HG02970 (cell line): ENCODE measurements at regions not wholly inside any gene's neighbourhood (a gene's known extent, or its start where the extent isn't known, plus 50 kb on each side); places are given as distances from the start of the nearest gene placed in this dataset.
"Not testable (repeated sequence)": the region's sequence is repeated elsewhere in the genome, so short reads cannot be mapped to it uniquely, and the experiment has no call there.

Experiments used
- ATAC-seq: cut with Tn5 transposase; IDR thresholded peaks from one replicate; pipeline ENCODE4 v1.9.1; 2021; ENCODE audit warnings: mild to moderate bottlenecking, moderate library complexity, moderate number of reproducible peaks; ENCODE audit not compliant: unreplicated experiment, low FRiP score

DNA sequence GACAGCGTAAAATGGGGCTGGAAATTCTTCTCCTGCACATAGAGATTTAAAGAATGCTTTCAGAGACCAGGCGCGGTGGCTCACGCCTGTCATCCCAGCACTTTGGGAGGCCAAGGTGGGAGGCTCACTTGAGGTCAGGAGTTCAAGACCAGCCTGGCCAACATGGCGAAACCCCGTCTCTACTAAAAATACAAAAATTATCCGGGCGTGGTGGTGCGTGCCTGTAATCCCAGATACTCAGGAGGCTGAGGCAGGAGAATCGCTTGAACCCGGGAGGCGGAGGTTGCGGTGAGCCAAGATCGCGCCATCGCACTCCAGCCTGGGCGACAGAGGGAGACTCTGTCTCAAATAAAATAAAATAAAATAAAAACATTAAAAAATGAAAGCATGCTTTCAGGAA, 107.4 kb downstream of the CRLF2 start:
- not testable (repeated sequence) for ATAC-seq

DNA sequence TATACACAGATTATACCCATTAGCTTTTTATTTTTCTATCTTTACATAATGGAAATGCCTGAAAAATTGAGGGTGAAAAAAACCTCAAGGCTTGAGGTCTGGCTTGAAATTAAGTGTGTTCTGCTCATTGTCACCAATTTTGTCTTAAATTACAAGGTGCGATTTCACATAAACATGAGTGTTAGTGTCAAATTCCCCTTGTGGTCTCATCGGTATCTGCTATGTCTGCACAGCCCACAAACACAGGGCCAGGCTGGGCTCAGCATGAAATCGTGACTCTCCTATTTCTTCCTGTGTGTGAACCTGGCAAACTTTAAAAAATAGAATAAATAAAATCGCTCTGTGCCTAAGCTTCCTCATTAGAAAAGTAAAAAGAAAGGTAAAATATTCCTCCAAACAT, 109.1 kb downstream of the CRLF2 start:
- no peak for ATAC-seq

DNA sequence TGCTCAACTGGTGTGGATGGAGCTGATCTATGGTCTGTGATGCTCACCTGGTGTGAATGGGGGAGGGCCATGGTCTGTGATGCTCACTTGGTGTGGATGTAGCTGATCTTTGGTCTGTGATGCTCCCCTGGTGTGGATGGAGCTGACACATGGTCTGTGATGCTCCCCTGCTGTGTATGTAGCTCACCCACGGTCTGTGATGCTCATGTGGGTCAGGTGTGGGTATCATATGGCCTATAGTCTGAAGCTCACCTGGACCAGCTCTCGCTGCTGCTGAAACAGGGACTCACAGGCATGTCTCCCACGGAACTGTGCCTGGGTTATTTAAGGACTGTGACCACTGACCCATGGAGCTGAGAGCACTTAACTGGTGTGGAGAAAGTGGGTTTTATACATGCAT, 109.7 kb downstream of the CRLF2 start:
- ATAC-seq, result no peak

GRCh38 chrX:1102221-1102620, 110.2 kb downstream of the CRLF2 start:
- ATAC-seq, result not testable (repeated sequence)

- ATAC-seq, result no peak
These were observed 113.2 kb downstream of the CRLF2 start for GRCh38 chrX:1099146-1099770.

DNA sequence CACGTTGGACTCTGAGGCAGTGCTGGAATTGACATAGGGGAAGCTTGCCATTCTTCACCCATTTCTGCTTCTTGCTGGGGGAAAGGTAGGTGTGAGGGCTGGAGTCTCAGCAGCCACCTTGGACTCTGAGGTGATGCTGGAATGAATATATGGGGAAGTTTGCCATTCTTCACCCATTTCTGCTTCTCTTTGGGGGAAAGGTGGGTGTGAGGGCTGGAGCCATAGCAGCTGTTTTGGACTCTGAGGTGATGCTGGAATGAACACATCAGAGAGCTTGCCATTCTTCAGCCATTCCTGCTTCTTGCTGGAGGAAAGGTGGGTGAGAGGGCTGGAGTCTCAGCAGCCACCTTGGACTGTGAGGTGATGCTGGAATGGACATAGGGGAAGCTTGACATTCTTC, 115.1 kb downstream of the CRLF2 start:
- ATAC-seq, result no peak

DNA sequence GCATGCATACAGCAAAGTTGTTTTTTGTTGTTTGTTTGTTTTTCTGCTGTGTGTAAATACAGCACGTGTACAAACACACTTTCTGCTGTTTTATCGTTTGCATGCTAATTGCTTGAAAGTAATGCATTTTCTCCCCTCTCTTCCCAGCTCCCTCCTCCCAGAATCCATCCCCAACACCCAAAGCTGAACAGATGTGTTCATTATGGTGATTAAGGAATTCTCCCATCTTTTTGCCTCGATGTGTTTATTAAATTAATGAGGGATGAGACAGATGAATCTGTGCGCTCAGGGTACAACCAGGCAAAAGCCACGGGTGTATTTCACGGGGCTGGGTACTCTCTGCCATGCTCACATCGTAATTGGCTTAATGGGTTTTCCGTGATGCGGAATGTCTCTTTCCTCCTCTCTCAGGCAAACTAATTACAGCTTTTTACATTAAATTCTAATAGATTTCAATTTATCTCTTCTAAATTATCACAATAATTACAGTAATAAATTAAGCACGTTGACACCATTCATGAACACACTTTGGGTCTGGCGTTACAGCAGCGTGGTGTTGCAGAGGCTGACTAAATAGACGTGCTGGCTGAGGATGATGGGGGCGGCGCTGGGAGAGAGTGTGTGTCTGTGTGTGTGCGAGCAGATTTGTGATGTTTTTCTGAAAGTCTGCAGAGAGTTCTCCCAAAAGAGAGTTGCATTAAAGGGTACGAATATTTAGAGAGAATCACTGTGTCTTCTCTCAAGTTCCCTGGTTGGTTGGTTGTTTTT, 117.7 kb downstream of the CRLF2 start:
- no peak for ATAC-seq

DNA sequence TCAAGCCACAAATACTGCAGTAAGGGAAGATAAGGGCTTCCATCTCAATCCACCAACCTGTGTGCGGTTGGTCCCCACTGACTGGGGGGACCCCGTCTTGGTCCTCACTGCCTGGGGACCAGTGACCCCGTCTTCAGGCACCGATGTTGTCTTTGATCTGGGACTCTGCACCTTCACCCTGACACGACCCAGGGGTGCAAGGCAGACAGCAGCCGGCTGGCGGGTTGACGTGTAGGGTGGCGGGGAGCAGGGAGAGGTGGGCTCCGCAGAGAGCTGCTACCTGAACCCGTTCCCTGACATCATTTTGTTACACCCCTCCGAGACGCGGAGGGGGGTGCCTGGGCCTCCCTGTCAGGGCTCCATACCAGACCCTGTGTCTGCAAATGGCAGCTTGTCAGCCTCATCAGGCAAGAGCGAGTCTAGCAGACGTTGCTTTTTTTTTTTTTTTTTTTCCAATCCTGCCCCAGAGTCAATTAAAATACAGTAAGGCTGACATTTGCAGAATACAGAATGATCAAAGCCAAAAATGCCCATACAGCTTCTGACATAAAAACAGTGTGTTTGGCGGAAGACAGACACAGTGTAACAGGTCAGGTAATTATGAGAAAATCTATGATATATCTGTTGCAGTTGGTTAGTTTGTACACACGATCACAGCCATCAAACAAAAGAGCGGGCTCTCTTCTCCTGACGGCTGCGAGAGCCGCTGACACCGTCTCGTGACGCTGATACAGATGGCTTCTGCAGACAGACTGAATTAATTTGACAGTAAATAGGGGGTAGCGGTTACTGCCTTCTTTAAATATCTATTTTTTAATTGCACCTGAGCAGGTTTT, 118.6 kb downstream of the CRLF2 start:
- no peak for ATAC-seq

DNA sequence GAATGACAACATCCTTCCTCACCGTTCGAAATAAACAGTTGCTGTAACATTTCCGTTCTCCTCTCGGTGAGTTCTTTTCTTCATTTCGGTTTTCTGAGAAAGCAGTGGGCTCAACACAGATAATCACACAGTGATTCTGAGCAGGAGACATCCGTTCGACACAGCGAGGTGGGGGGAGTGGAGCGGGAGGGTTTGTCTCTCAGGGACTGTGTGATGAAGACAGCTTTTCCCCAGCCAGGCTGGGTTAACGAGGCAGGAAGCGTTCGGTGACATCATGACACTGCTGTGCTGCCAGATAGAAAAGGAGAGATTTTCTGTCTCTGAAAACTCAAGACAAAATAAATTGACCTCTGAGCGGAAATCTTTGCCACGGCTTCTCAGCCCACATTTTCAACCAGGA, 119.3 kb downstream of the CRLF2 start:
- ATAC-seq, result no peak

DNA sequence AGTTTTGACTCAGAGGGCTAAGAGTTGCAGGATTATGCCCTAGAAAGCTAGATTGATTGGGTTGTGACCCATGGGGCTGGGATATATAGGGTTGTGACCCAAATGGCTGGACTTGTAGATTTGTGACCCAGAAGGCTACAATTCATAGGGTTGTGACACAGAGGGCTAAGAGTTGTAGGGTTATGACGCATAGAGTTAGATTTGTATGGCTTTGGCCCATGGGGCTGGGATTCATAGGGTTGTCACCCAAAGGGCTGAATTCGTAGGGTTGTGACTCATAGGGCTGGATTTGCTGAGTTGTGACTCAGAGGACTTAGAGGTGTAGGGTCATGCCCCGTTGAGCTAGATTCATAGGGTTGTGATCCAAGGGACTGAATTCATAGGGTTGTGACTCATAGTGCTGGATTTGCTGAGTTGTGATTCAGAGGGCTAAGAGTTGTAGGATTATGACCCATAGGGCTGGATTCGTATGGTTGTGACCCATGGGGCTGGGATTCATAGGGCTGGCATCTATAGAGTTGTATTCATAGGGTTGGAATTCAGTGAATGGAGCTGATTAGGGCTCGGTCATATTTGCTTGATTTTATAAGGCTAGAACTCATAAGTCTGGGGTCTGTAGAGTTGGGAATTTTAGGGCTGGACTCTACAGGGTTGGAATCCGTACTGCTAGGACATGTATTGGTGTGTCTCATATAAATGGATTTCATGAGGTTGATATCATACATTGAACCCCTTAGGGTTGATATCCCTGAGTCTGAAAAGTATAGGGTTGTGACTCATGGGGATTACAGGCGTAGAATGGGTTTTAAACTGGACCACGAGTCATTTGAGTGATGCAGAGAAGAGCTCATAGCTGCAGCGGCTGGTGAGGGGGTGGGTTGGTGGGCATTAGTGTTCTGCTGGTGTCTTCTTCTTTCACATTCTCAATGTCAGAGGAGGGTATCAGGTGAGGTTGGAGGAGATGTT, 125.7 kb downstream of the CRLF2 start:
- no peak for ATAC-seq

- not testable (repeated sequence) for ATAC-seq
These were observed 126.6 kb downstream of the CRLF2 start for GRCh38 chrX:1085871-1086270.

- no peak for ATAC-seq
These were observed 127.8 kb downstream of the CRLF2 start for GRCh38 chrX:1084689-1085088.

- ATAC-seq, result no peak
These were observed 135.4 kb downstream of the CRLF2 start for GRCh38 chrX:1076871-1077651.

DNA sequence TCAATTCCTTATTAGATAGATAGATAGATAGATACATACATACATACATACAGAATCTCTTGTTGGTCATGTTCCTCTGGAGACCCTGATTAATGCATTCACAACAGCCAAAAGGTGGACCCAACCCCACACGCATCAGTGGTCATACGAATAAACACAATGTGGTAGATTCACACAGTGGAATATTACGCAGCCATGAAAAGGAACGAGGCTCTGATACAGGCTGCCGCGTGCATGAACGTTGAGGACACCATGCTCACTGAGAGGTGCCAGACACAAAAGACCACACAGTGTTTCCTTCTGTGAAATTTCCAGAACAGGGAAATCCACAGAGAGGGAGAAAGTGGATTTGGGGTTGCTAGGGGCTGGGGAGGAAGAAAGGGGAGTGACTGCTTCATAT, 136.7 kb downstream of the CRLF2 start:
- no peak for ATAC-seq

DNA sequence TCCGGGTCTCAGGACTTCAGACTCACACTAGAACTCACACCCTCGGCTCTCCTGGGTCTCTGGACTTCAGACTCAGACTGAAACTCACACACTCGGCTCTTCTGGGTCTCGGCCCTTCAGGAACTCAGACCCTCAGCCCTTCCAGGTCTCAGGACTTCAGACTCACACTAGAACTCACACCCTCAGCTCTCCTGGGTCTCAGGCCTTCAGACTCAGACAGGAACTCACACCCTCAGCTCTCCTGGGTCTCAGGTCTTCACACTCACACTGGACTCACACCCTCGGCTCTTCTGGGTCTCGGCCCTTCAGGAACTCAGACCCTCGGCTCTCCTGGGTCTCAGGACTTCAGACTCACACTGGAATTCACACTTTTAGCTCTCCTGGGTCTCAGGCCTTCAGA, 137.3 kb downstream of the CRLF2 start:
- ATAC-seq, result no peak

DNA sequence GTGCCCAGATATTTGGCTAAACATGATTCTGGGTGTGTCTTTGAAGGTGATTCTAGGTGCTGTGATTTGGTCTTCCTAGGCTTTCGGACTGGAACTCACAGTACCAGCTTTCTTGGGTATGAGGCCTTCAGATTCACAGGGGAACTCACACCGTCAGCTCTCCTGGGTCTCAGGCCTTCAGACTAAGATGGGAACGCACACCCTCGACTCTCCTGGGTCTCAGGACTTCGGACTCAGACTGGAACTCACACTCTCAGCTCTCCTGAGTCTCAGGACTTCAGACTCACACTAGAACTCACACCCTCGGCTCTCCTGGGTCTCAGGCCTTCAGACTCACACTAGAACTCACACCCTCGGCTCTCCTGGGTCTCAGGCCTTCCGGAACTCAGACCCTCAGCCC, 137.7 kb downstream of the CRLF2 start:
- ATAC-seq, result no peak

GRCh38 chrX:1074172-1074571, 138.3 kb downstream of the CRLF2 start:
- ATAC-seq, result no peak

DNA sequence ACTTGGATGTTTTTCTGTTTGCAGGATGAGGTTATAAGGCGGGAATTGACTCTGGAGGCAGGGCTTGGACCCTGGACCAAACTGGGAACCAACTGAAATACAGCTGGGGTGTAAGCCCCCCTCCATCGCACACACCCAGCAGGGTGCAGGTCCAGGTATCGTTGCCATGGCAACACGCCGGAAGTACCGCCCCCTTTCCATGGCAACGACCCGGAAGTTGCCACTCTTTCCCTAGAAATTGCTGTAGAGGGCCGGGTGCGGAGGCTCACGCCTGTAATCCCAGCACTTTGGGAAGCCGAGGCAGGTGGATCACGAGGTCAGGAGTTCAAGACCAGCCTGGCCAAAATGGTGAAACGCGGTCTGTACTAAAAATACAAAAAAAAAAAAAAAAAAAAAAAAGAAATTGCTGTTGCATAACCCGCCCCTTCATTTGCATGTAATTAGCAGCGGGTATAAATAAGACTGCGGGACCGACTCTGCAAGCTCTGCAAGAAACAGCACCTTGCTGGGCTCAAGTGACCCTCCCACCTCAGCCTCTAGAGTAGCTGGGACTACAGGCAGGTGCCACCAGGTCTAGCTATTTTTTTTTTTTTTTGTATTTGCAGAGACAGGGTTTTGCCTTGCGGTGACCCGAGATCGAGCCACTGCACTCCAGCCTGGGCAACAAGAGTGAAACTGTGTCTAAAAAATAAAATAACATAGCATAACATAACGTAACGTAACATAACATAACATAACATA, 139.6 kb downstream of the CRLF2 start:
- ATAC-seq, result no peak

DNA sequence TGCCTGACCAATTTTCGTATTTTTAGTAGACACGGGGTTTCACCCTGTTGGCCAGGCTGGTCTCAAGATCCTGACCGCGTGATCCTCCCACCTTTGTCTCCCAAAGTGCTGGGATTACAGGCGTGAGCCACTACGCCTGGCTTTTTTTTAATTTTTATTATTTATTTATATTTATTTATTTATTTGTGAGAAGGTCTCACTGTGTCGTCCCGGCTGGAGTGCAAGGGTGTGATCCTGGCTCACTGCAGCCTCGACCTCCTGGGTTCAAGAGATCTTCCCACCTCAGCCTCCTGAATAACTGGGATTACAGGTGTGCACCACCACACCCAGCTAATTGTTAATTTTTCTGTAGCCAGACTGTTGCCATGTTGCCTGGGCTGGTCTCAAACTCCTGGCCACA, 141.1 kb downstream of the CRLF2 start:
- ATAC-seq, result no peak
